ENCODE measurements at regions not wholly inside any gene's neighbourhood (a gene's known extent, or its start where the extent isn't known, plus 50 kb on each side); places are given as distances from the start of the nearest gene placed in this dataset.

DNA sequence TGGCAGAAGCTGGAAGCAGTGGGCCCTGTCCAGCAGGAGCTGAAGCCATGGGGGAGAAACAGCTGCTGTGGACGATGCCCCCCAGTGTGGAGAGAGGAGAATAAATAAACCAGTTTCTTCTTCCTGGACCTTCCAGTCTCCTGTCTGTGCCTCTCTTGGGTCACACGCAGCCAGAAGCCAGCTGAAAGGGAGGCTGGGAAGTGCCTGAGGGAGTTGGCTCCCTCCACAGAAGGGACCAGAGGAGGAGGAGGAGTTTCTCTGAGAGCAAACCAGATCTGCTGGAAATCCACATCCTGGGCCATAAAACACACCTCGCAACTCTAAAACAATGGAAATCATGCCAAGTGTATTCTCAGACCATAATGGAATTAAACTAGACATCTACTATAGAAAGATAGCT lies 577.0 kb downstream of the CDH26 start:
- no peak for DNase-seq

DNA sequence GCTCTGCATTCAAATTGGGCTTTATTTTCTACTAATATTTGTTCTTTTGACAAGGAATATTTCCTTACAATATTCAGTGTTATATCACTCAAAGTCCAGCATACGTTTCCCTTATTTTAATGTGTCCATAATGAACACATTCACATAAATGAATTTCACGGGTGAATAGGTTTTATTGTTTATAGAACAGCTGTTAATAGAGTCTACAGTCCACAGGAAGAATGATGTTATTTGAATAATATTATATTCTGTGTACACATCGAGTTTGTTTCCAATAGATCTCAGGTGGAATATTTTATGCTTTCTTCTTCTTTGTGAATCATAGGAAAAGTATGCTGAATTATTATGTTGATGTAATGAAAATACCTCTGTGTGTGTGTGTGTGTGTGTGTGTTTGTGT lies 582.4 kb downstream of the CDH26 start:
- no peak for DNase-seq

DNA sequence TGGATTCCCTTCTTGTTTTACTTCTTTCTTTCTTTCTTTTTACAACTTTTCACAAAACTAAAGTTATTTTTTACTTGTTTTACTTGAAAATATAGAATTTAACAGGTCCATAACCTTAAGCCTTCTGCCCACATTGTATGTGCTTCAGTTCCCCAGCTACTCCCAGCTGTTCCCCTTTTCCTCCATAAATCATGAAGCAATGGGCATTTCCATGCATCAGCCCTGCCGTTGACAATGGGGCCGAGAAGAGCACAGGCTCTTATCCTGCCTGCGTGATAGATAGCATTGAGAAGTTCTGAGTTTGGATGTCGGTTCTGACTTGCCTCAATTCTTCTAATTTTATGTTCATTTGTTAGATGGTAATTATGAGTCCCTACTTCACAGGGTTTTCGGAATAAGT lies 583.8 kb downstream of the CDH26 start:
- DNase-seq = no peak

DNA sequence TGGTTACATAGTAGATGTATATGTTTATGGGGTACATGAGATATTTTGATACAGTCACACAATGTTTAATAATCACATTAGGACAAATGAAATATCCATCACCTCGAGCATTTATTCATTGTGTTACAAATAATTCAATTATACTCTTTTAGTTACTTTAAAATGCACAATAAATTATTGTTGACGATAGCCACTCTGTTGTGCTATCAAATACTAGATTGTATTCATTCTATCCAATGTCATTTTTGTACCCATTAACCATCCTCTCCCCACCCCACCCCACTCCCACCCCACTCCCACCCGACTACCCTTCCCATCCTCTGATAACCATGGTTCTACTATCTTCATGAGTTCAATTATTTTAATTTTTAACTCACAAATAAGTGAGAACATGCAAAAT lies 585.4 kb downstream of the CDH26 start:
- no peak for DNase-seq

DNA sequence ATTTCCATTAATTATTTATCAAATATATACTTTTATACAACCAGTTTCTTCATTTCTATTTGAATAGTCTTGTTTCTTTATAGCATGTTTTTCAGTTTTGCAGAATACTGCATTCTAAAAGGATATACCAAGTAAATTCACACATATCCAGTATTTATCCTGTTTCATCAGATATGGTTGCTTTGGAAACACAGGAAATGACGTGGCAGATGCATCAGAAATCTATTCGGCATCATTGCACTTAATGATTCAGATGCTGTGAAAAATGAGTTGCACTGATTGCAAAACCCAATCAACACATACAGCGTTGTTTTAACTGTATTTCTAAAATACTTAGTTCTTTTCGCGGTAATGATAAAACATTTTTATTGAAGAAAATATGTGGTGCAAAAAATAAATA lies 594.9 kb downstream of the CDH26 start:
- no peak for DNase-seq

DNA sequence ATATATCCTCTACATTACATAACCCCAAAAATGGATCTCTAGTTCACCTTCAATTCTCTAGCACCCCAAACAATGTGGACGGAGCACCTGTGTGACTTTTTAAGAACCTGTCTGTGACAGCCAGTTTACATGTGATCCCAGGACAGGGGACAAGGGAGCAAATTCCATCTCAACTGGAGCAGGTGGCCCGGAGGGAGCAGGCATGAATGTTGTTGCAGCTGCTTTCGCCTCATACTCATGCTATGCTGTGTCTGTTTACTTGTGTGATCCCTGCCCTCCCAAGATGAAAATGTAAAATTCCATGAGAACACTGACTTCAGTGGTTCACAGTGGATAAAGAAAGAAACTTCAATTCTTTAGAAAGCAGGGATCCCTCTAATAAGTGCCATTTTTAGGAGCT lies 600.3 kb downstream of the CDH26 start:
- no peak for DNase-seq

DNA sequence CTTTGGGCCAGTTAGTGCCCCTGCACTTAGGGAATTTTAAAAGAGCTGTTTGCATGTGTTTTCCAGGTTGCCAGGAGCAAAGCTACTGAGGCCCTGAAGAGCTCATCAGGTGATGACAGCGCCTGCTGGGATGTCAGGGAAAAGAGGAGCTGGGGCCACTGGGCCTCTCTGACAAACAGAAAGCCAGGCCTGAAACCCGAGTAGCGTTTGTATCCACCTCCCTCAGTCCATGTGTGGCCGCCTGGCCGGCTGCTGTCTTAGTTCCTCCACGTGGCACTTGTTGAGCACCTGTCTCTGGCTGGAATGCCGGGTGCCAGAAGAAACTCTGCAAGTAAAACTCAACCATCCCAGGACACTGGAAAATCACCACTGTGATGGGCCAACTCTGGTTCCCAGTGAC lies 601.2 kb downstream of the CDH26 start:
- DNase-seq = no peak

DNA sequence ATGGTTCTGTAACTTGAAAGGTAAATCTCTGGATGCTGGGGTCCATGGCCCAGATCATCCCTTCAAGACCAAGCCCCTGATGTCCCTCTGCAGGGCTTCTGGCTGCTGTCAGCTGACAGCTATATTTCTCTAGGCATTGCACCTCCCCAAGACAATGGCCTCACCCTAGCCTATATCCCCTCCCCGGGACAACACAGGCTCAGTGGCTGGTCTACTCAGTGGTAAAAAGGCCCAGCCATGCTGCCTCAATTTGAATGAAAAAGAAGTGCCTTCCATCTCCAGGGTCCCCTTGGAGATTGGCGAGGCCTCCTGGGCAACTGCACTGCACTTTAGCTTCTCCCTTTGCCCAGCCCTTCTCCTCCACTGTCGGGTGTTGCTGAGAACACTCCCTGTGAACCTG lies 602.8 kb downstream of the CDH26 start:
- no peak for DNase-seq

DNA sequence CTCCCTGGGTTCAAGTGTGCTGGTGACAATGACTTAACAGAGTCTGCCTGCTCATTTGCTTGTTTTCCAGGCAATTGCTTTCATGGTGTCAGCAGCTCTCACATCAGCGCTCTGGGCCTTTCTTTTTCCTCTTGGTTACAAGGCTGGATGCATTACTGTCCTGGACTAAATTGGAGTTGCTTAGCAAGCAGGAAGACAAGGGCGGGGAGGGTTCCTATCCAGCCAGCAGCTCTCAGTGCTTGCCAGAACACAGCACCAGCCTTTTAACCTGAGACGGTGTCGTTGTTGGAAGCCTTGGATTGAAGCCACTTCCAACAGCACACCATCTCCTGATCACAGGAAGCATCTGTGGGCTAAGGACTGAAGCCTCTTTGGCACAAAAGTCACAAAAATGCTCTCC lies 606.9 kb downstream of the CDH26 start:
- DNase-seq = no peak

DNA sequence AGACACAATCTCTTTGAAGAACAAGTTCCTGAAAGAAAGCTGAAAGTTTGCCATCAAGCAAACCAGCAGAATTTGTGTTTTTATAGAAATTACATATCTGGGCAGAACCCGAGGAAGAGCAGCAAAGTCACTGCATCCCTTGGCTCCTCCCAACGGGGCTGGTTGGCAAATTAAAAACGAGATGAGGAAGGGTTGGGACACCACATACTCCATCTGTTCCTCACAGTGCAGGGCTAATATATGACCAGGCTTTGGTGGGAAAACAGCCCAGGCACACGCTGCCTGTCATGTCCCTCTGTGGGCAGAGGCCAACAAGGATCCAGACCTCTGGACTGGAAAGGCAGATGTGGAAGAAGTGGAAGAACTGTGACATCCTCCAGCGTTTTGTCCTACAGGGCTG lies 607.3 kb downstream of the CDH26 start:
- no peak for DNase-seq

DNA sequence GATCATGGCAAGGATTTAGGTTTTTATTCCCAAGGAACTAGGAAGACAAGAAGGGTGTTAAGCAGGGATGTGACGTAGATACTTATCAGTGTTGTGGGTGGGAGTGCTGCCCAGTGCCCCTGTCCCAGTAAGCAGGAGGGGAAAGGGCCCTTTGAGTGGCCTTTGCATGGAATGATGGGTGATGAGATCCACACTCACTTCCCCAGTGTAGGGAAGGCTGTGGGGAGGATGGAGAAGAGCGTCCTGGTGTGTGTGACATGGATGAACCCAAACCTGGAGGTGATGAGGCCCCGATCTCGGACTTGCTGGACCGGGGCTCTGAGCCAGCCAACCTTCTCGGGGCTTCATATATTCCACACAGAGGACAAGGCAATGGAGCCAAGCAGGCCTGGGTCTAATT lies 610.9 kb downstream of the CDH26 start:
- DNase-seq = no peak

DNA sequence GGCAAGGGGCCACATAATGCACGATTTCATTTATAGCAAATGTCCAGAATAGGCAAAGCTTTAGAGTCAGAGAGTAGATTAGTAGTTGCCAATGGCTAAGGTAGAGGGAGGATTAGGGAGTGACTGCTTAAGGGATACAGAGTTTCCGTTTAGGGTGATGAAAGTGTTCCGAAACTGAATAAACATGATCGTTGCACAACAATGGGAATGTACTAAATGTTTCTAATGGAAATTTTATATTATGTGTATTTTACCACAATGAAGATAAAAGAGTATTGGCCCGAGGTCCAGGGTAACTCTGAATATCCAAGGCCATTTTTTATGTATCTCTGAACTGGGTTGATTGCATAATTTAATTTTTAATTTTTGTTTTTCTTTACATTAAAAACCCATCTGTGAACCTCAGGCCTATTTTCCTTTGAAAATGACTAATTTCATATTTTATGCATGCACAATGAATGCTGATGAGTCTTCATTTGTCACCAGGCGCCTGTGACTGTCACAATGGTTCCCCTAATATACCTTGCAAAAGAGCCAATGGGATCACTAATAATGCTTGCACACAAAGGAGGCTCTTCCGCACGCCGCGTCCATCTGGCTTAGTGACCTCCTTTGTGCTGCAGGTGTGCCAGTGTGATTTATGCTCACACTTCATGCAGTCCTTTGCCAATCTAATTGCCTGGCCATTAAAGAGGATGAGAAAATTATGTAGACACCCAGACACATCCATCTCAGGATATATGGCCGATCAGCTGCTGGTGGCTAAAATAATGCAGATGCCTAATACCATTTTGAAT lies 612.5 kb downstream of the CDH26 start:
- DNase-seq = no peak

DNA sequence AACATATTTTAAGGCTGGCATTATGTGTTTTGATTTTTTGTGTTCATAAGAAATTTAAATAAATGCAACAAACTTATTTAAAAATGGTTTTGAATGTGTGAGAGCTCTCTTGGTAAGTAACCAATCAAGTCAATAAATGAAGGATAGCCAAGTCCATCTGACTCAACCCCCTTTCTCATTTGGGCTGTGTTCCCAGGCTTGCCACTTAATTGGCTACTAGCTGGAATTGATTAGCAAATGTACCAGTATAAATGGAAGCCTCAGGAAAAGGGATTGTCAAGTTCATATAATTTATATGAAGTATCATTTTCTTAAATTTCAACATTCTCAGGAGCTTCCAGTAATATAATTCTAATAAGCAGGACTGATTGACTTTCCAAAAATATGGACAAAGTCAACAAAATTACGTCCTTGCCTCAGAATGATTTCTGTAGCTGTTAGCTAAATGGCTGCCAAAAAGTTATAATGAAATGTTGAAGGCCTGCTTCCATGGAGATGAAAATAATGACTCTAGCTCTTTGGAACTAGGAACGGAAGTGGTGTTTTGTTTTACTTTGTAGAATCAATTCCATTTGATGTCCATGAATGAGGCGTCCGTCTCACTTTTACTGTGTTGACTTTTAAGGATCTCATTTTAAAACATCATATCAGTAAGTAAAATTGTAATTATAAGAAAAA lies 614.9 kb downstream of the CDH26 start:
- no peak for DNase-seq

DNA sequence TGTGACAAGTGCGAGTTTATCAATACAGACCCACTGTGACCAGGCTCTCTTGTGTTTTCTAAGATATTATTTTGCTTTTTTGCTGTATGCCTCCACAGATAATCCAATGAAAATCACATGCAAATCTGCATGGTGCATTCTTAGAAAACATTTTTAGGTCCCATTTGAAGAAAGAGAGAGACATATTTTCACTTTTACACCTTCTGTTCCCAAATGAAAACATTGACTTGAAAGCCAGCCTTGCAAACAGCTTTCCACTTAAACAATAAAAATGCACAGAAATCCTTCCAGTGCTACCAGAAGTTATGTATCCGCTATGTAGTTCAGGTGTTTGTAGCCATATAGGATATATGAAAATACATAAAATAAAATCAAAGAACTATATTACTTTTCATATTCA lies 618.0 kb downstream of the CDH26 start:
- no peak for DNase-seq

DNA sequence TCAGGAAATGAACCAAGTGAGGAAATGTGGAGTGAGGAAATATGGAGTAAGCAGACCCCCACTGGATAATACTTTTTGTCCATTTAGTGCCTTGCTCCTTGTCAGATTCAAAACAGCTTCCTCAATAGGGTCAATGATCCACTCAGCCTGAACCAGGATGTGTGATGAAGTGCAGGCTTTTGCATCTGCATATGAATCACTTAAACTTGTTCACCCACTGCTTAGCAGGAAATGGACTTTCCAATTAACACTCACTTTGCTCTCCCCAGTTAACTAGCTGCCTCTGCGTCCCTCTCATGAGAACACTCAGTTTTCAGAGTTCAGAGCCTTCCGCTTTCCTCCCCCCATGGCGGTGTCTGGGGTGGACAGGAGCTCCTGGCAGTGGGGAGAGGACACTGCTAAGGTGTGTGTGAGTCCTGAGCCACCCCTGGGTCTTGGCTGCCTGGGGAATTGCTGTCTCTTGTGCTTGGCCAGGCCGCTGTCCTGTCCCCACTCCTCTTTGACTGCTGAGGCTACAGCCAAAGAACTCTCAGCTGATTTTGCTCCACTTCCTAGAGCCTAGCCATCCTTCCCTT lies 621.8 kb downstream of the CDH26 start:
- no peak for DNase-seq

DNA sequence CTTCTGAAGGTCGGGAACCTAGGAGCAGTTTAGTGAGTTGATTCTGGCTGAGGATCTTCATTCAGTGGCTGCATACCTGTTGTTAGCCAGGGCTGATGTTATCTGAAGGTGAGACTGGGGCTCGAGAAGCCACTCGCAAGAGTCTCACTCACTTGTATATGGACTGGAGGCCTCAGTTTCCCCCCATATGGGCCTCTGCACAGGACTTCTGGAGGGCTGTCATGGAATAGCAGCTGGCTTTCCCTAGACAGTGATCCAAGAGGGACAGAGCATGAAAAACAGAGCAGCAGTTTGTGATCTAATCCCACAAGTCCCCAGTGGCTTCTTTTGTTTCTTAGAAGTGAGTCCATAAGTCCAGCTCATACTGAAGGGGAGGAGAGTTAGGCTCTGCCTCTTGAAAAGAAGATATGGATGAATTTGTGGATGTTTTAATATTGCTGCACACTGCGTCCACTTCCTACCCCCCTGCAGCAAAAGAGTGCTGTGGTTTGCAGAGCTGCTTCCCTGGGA lies 623.4 kb downstream of the CDH26 start:
- DNase-seq = no peak

DNA sequence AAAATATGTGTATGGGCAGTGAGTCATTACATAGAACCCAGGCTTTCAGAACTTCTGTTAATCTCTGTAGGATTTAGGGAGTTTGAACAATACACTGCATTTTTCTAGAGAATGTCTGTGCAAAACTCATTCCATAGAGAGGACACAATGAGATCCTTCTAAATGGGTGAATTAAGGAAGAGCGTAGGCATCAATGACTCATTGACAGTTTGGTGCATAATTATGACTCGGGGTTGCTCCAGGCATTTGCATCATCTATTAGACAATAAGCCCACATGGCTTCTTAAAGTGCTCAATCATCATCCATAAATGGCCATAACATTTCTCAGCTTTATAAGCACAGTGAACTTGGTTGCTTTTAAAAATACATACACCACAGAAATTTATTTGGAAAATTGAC lies 625.5 kb downstream of the CDH26 start:
- DNase-seq = no peak

DNA sequence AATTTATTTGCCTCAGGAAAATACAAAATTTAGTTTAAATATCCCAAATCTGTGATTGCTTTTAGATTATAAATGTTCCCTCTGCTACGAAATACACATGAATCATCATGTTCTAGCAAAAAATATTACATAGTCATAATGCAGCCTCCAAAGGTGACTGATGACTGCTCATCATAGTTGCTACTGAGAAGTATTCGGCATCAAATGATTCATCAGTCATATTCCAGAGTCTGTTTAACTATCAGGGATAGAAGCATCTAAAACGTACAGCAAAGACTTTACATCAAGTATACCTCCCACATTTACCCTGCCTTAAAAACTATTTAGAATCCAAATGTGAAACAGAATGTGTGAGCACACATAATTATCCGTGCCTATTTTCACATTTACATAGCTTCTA lies 626.0 kb downstream of the CDH26 start:
- no peak for DNase-seq

DNA sequence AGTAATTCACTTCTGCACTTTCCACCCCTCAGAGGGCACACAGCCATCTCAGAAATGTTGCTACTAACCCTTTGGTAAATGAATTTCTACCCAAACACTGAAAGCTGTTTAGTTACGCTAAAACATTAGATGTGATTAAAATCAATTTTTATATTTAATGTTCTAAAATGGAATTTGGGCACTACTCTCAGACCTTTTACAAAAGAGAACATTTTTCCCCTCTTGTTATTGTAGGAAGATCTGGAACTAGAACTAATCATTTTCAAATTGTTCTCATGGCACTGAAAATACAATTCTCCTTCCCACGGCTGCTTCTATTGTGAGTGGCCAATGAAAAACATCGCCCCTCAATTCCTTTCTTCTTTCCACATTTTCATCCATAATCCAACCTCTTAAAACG lies 627.4 kb downstream of the CDH26 start:
- DNase-seq = no peak

DNA sequence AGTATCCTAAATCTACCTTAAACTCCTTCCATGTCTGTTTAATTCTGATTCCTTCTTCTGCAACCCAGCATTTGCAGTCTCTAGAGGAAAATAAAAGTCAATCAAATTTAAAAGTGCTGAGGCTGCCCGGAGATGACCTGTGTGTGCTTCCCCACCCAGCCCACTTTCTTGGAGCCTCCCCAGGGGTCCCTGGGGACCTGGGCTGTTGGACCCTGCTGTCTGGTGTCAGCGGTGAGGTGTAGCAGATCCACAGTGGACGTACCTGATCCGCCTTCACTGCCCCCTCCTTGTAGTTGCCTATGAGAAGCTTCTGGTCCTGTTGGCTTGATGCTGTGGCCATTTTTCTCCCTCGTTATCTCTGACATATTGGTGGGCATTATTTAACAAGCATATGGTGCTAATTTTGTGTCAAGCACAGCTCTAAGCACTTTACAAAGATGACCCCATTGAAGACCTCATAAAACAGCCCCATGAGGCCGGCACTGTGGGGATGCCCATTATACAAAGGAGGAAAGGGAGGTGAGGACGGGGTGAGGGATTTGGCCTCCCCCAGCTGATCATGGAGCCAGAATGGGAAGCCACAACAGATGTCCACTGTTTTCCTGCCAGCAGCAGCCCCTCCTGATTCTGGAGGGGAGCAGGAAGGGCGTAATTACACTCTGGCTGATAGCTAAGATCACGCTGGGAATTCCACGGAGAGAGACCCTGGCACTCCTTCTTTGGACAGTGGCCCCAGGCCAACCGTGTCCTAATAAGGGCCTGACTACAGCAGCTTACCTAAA lies 628.2 kb downstream of the CDH26 start:
- DNase-seq = no peak

DNA sequence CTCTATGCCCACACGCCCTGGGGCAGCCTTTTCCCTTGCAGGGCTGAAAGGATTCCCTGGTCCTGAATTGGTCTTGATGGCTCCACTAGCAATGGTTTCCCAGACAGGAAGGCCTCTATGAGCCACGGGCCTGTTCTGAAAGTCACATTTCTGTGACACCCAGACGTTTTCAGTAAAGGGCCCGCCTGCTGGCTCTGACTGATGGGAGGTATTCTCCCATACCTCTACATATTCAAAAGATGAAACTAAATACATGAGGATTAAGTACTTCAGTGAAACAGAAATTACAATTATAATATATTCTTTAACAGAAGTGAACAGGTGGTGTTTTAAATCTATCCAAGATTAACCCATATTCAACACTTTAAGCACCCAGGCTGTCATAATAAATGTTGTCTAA lies 629.8 kb downstream of the CDH26 start:
- no peak for DNase-seq

DNA sequence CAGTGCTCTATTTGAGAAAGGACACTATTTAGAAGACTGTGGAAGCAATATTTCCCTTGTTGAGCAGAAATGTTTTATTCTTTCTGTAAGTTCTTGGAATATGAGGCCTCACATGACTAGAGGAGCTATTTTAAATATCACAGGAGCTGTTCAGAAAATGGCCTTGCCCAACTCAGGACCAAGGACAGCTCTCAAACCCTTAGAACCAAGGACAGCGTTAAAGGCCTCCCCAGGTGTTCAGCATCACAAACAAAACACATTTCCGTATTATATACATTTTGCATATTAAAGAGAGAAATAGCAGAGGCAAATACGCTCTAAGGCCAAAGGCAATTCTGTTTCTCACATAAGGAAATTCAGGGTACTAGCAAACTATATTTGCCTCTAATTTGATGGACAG lies 631.4 kb downstream of the CDH26 start:
- no peak for DNase-seq

DNA sequence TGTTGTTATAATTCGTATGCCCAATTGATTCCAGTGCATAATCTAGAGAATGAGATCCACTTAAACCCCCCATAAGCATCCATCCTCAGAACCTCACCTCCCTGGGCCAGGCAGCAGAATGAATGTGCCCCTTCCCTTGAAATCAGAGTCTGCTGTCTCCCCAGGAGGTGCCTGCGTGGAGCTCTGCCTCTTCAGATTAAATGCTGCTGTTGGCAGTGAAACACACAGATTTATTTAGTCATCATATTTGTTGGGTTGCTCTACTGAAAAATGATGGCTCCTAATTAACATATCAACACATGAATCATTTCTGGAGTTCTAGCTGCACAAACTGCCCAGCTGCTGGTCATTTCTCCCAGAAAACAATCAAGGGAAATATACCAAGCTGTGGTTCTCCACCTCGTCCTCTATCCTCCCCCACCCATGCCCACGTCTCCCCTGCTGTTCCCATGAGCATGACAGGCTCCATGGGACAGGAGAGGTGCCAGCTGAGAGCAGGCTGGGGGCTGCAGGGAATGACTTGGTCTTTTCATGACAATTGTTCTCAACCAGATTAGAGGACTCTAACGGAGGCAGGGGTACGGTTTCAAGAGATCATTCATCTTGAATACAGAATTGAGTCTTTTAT lies 633.1 kb downstream of the CDH26 start:
- DNase-seq = no peak

Measured in activated CD4-positive, alpha-beta T cell treated with anti-CD3 and anti-CD28 coated beads, Interleukin-10, Interleukin-2, amounts not matched to agents 100 ng/mL and 50 ng/mL, durations not matched to agents 16 hours and 8 hours (primary cell).